ENCODE measurements at regions not wholly inside any gene's neighbourhood (a gene's known extent, or its start where the extent isn't known, plus 50 kb on each side); places are given as distances from the start of the nearest gene placed in this dataset.

DNA sequence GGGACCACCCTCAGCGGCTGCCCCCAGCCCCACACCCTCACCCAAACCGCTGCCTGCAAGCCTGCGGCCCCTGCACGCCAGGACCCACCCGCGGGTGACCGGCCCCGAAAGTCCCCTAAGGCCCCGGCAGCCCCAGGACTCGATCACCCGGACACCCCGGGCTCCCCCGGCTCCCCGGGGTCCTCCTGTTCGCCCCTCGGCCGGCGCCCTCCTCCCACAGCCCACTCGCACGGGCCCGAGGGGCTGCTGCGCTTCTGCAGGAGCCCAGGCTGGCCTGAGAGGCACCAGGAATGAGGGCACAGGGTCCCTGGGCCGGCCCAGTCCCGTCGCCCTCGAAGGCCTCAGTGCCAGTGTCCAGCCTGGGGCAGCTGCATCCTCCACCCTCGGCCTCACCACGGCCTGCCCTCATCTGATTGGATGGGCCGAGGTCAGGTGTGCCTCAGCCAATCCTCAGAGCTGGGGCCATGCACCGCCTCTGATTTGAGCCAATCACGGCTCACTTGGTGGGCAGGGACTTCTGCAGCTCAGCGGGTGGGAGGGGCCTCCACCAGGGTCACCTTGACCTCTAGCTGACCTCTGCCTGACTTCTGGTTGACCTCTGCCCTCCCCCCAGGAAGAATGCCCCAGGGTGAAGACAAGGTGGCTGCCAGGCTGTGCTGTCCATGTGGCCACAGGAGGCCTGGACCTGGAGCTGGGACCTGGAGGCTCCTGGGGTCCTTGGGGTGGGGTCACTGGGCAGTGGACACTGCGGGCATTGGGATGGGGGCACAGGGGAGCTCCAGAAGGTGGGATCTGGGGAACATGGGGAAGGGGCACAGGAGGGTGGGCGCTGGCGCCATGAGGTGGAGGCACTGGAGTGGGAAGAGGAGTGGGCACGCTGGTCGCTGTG, 97.6 kb upstream of the NKX1-1 start:
- H3K36me3 ChIP-seq (ENCODE audit: low read length) = no peaks in the 10 kb centered on the region
- H4K20me1 ChIP-seq (ENCODE audit: low read depth, low read length) = no peaks in the 10 kb centered on the region
- H3K79me2 ChIP-seq (ENCODE audit: insufficient read depth, low read length) = no peaks in the 10 kb centered on the region
- no peak overlapping the region for H3K27ac ChIP-seq (ENCODE audit: low read depth, low read length)
- TF ChIP-seq CTCF (IDR thresholded peaks at IDR 0.05; ENCODE audit: insufficient read depth, low read length, poor library complexity, severe bottlenecking) (no peak), EZH2phosphoT487 (conservative IDR thresholded peaks at IDR 0.05; ENCODE audit: low read length) (no peak)
- no peaks in the 10 kb centered on the region for H3K9me3 ChIP-seq (ENCODE audit: insufficient read depth, low read length)
- no peaks in the 10 kb centered on the region for H3F3A ChIP-seq (ENCODE audit: insufficient read depth)
- no peaks in the 10 kb centered on the region for H3K9me2 ChIP-seq (replicated peaks; ENCODE audit: insufficient read depth, low read length)
- no peak overlapping the region for H3K9ac ChIP-seq (ENCODE audit: low read length)
- no peak overlapping the region for H3K4me2 ChIP-seq (ENCODE audit: low read depth, low read length, poor library complexity, severe bottlenecking)
- H3K4me3 ChIP-seq (ENCODE audit: insufficient read depth, low read length, poor library complexity, severe bottlenecking) = no peak overlapping the region
- no peaks in the 10 kb centered on the region for H3K27me3 ChIP-seq (ENCODE audit: low read length)
- H2AFZ ChIP-seq (ENCODE audit: low read depth, low read length, severe bottlenecking) = no peak overlapping the region

- H3K4me3 ChIP-seq (ENCODE audit: insufficient read depth, low read length, poor library complexity, severe bottlenecking) = no peak overlapping the region
- H3K9me3 ChIP-seq (ENCODE audit: insufficient read depth, low read length) = no peaks in the 10 kb centered on the region
- H3F3A ChIP-seq (ENCODE audit: insufficient read depth) = no peaks in the 10 kb centered on the region
- no peaks in the 10 kb centered on the region for H3K9me2 ChIP-seq (replicated peaks; ENCODE audit: insufficient read depth, low read length)
- H3K36me3 ChIP-seq (ENCODE audit: low read length) = no peaks in the 10 kb centered on the region
- no peak overlapping the region for H3K27ac ChIP-seq (ENCODE audit: low read depth, low read length)
- no peaks in the 10 kb centered on the region for H3K27me3 ChIP-seq (ENCODE audit: low read length)
- no peak overlapping the region for H3K9ac ChIP-seq (ENCODE audit: low read length)
- H2AFZ ChIP-seq (ENCODE audit: low read depth, low read length, severe bottlenecking) = no peak overlapping the region
- H3K4me2 ChIP-seq (ENCODE audit: low read depth, low read length, poor library complexity, severe bottlenecking) = no peak overlapping the region
- no peaks in the 10 kb centered on the region for H3K79me2 ChIP-seq (ENCODE audit: insufficient read depth, low read length)
- TF ChIP-seq EZH2phosphoT487 (conservative IDR thresholded peaks at IDR 0.05; ENCODE audit: low read length) (no peak), CTCF (IDR thresholded peaks at IDR 0.05; ENCODE audit: insufficient read depth, low read length, poor library complexity, severe bottlenecking) (no peak)
- no peaks in the 10 kb centered on the region for H4K20me1 ChIP-seq (ENCODE audit: low read depth, low read length)
These were observed 96.7 kb upstream of the NKX1-1 start for GRCh38 chr4:1502976-1503375.

DNA sequence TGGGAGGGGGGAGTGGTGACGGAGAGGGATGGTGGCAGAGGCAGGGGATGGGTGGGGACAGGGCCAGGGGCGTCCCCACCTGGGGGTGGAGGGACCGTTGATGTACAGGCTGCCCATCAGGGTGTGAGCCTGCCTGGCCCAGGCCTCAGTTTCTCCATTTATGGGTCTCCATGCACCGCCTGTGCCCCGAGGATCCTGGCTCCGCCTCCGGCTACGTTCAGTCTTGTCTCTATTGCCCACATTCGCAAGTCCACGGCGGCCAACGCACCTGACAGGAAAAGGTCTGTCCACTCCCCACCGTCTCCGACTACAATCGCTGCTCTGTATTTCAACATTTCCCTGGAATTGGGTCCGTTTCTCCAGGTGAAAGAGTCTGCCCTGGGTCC, 96.3 kb upstream of the NKX1-1 start:
- Histone ChIP-seq H3F3A (ENCODE audit: insufficient read depth) (no peaks in the 10 kb centered on the region), H3K4me3 (ENCODE audit: insufficient read depth, low read length, poor library complexity, severe bottlenecking) (no peak overlapping the region), H3K9me2 (replicated peaks; ENCODE audit: insufficient read depth, low read length) (no peaks in the 10 kb centered on the region), H3K9me3 (ENCODE audit: insufficient read depth, low read length) (no peaks in the 10 kb centered on the region), H3K27me3 (ENCODE audit: low read length) (no peaks in the 10 kb centered on the region), H2AFZ (ENCODE audit: low read depth, low read length, severe bottlenecking) (no peak overlapping the region), H3K4me2 (ENCODE audit: low read depth, low read length, poor library complexity, severe bottlenecking) (no peak overlapping the region), H3K27ac (ENCODE audit: low read depth, low read length) (no peak overlapping the region), H4K20me1 (ENCODE audit: low read depth, low read length) (no peaks in the 10 kb centered on the region), H3K36me3 (ENCODE audit: low read length) (no peaks in the 10 kb centered on the region), H3K9ac (ENCODE audit: low read length) (no peak overlapping the region), H3K79me2 (ENCODE audit: insufficient read depth, low read length) (no peaks in the 10 kb centered on the region)
- TF ChIP-seq CTCF (IDR thresholded peaks at IDR 0.05; ENCODE audit: insufficient read depth, low read length, poor library complexity, severe bottlenecking) (no peak), EZH2phosphoT487 (conservative IDR thresholded peaks at IDR 0.05; ENCODE audit: low read length) (no peak)
